ENCODE measurements at regions not wholly inside any gene's neighbourhood (a gene's known extent, or its start where the extent isn't known, plus 50 kb on each side); places are given as distances from the start of the nearest gene placed in this dataset.

DNA sequence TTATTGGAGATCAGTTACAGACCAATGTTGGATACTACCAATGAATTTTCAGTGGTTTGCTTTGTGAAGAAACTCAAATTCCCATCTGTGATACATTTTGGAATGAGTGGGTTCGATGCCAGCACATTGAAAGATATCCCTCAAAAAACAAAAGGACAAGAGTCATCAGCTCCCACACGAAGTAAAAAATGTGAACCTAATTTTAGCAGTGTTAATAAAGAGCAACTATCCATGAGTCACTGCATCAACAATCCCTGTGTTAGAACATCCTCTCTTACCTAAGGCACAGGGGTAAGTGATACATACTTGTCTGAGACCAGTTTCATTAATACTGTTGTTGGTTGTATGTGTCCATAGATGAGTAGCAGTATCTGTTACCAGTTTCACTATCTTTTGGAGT is 551.8 kb upstream of the SOX11 start:
- Mint-ChIP-seq H3K27ac (ENCODE audit: unreplicated experiment) (no peak overlapping the region), H3K4me3 (ENCODE audit: unreplicated experiment) (no peak overlapping the region), H3K27me3 (ENCODE audit: unreplicated experiment) (peaks cover 1% of the 10 kb centered on the region), H3K36me3 (ENCODE audit: unreplicated experiment) (no peaks in the 10 kb centered on the region), H3K4me1 (ENCODE audit: low read depth, unreplicated experiment) (no peaks in the 10 kb centered on the region), H3K9me3 (ENCODE audit: unreplicated experiment) (no peaks in the 10 kb centered on the region)
- TF ChIP-seq, protein P1, sequence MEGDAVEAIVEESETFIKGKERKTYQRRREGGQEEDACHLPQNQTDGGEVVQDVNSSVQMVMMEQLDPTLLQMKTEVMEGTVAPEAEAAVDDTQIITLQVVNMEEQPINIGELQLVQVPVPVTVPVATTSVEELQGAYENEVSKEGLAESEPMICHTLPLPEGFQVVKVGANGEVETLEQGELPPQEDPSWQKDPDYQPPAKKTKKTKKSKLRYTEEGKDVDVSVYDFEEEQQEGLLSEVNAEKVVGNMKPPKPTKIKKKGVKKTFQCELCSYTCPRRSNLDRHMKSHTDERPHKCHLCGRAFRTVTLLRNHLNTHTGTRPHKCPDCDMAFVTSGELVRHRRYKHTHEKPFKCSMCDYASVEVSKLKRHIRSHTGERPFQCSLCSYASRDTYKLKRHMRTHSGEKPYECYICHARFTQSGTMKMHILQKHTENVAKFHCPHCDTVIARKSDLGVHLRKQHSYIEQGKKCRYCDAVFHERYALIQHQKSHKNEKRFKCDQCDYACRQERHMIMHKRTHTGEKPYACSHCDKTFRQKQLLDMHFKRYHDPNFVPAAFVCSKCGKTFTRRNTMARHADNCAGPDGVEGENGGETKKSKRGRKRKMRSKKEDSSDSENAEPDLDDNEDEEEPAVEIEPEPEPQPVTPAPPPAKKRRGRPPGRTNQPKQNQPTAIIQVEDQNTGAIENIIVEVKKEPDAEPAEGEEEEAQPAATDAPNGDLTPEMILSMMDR (IDR thresholded peaks at IDR 0.05; ENCODE audit: partially characterized antibody, unreplicated experiment) = no peak
- no peak for DNase-seq

DNA sequence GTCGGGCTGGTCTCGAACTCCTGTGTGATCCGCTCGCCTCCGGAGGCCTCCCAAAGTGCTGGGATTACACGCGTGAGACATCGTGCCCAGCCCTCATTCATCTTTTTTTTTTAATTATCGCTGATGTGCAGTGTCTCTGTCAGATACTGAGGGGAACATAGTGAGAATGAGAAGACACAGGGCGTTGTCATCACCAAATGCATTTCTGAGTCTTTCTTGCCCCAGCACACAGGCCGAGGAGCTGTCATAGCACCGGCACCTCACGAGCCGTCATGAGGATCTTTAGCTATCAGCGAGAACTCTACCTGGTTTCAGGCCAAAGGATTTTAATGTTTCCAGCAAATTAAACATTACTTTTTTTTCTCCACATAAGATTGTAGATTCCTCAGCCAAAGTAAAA is 548.0 kb upstream of the SOX11 start:
- DNase-seq = no peak
- TF ChIP-seq, protein P1 (IDR thresholded peaks at IDR 0.05; ENCODE audit: partially characterized antibody, unreplicated experiment) = no peak
- Mint-ChIP-seq H3K4me1 (ENCODE audit: low read depth, unreplicated experiment) (no peaks in the 10 kb centered on the region), H3K36me3 (ENCODE audit: unreplicated experiment) (peaks cover 13% of the 10 kb centered on the region), H3K4me3 (ENCODE audit: unreplicated experiment) (no peak overlapping the region), H3K27me3 (ENCODE audit: unreplicated experiment) (peaks cover 1% of the 10 kb centered on the region), H3K9me3 (ENCODE audit: unreplicated experiment) (no peaks in the 10 kb centered on the region), H3K27ac (ENCODE audit: unreplicated experiment) (no peak overlapping the region)

DNA sequence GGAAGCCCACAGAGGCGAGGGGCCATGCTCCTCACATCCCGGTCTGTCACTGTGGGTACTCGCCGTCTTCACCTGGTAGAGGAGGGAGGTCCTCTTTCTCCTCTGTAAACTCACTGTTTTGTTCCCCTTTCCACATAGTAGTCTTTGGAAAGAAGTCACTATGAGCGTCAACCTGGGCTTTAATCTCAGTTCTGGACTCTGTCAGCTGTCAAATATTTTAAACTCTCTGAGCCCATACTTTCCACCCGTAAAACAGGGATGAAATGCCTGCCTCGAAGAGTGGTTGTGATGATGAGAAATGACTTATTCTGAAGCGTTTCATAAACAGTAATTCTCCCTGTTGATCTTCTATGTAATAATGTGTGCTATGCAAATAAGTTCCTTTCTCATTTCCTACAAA is 547.1 kb upstream of the SOX11 start:
- H3K4me3 Mint-ChIP-seq (ENCODE audit: unreplicated experiment) = no peak overlapping the region
- TF ChIP-seq, protein P1 (IDR thresholded peaks at IDR 0.05; ENCODE audit: partially characterized antibody, unreplicated experiment) = no peak
- no peaks in the 10 kb centered on the region for H3K9me3 Mint-ChIP-seq (ENCODE audit: unreplicated experiment)
- H3K27me3 Mint-ChIP-seq (ENCODE audit: unreplicated experiment) = no peaks in the 10 kb centered on the region
- DNase-seq = no peak
- no peak overlapping the region for H3K27ac Mint-ChIP-seq (ENCODE audit: unreplicated experiment)
- peaks cover 13% of the 10 kb centered on the region for H3K36me3 Mint-ChIP-seq (ENCODE audit: unreplicated experiment)
- no peaks in the 10 kb centered on the region for H3K4me1 Mint-ChIP-seq (ENCODE audit: low read depth, unreplicated experiment)

DNA sequence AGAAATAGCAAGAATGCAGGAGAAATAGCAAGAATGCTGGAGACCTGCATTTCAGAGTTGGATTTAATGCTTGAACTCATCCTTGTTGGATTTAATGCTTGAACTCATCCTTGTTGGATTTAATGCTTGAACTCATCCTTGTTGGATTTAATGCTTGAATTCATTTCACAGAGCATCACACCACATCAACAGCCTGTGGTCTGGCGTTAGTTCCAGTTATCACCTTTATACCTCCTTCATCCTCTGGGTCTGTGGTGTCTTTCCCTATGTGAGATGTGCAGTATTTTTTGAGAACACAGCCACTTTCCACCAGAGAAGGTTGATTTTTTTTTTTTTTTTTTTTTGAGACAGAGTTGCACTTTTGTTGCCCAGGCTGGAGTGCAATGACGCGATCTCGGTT is 546.4 kb upstream of the SOX11 start:
- DNase-seq = no peak
- Mint-ChIP-seq H3K27ac (ENCODE audit: unreplicated experiment) (no peak overlapping the region), H3K27me3 (ENCODE audit: unreplicated experiment) (no peaks in the 10 kb centered on the region), H3K9me3 (ENCODE audit: unreplicated experiment) (no peaks in the 10 kb centered on the region), H3K4me1 (ENCODE audit: low read depth, unreplicated experiment) (no peaks in the 10 kb centered on the region), H3K4me3 (ENCODE audit: unreplicated experiment) (no peak overlapping the region), H3K36me3 (ENCODE audit: unreplicated experiment) (peaks cover 13% of the 10 kb centered on the region)
- TF ChIP-seq, protein P1 (IDR thresholded peaks at IDR 0.05; ENCODE audit: partially characterized antibody, unreplicated experiment) = no peak

DNA sequence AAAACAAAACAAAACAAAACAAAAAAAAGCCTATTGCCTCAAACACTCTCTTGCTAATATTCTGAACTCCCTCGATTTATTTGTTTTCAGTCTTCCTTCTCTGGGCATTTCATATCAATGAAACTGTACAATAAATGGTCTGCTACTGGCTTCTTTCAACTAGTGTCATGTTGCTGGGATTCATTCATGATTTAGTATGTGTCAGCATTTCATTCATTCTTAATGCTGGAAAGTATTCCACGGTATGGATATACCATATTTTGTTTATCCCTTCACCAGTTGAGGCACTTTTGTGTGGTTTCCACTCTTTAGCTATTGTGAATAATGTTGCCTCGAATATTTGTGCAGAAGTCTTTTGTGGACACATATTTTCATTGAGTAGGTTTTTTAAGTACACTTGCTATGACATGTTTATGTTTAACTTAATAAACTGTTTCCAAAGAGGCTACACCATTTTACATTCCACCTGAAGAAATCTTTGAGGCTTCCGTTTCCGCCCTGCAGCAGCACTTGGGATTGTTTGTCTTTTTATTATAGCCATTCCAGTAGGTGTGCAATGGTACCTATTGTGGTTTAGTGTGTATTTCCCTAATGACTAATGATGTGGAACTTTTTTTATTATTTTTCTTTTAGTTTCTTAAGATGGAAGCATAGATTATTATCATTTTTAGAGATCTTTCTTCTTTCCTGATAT is 543.6 kb upstream of the SOX11 start:
- no peak overlapping the region for H3K27ac Mint-ChIP-seq (ENCODE audit: unreplicated experiment)
- H3K4me1 Mint-ChIP-seq (ENCODE audit: low read depth, unreplicated experiment) = no peaks in the 10 kb centered on the region
- no peak for DNase-seq
- no peaks in the 10 kb centered on the region for H3K27me3 Mint-ChIP-seq (ENCODE audit: unreplicated experiment)
- no peaks in the 10 kb centered on the region for H3K9me3 Mint-ChIP-seq (ENCODE audit: unreplicated experiment)
- H3K36me3 Mint-ChIP-seq (ENCODE audit: unreplicated experiment) = peaks cover 14% of the 10 kb centered on the region
- H3K4me3 Mint-ChIP-seq (ENCODE audit: unreplicated experiment) = no peak overlapping the region
- TF ChIP-seq, protein P1 (IDR thresholded peaks at IDR 0.05; ENCODE audit: partially characterized antibody, unreplicated experiment) = no peak
